Sigmoid colon (tissue), 6 donors: ENCODE measurements at regions not wholly inside any gene's neighbourhood (a gene's known extent, or its start where the extent isn't known, plus 50 kb on each side); places are given as distances from the start of the nearest gene placed in this dataset.
"Not testable (repeated sequence)": the region's sequence is repeated elsewhere in the genome, so short reads cannot be mapped to it uniquely, and the experiment has no call there.

Source experiments
- DNase-seq: peaks from one replicate; pipeline ENCODE4 v3.0.0-alpha.2; 2019
- H3K27ac ChIP-seq, 4 donors: fragments of 200-600 bp; sonication (generic); one replicate each; pipeline ENCODE4 v1.5.1; 2016 to 2019; ENCODE audit warnings: mild to moderate bottlenecking in 1 of 4
- H3K27me3 ChIP-seq, 3 donors: fragments of 200-600 bp; sonication (generic); one replicate each; pipeline ENCODE4 v1.5.1; 2019; ENCODE audit warnings: mild to moderate bottlenecking in 1 of 3
- H3K36me3 ChIP-seq, 4 donors: fragments of 200-600 bp; sonication (generic); one replicate each; pipeline ENCODE4 v1.5.1; 2016 to 2019
- H3K4me1 ChIP-seq, 4 donors: fragments of 200-600 bp; sonication (generic); one replicate each; pipeline ENCODE4 v1.5.1; 2017 to 2019
- H3K4me3 ChIP-seq, 4 donors: fragments of 200-600 bp; sonication (generic); one replicate each; pipeline ENCODE4 v1.5.1; 2017 to 2019; ENCODE audit warnings: mild to moderate bottlenecking in 2 of 4, moderate library complexity in 1 of 4
- H3K9me3 ChIP-seq, 4 donors: fragments of 200-600 bp in 3 of 4; sonication (generic) in 3 of 4; one replicate each; pipeline versions ENCODE4 v1.5.1 to v1.6.1; 2013 to 2019
- CTCF ChIP-seq, 4 experiments: fragments of 450-650 bp in 3 of 4; fragments of 200-600 bp in 1 of 4; IDR thresholded peaks; one replicate each; pipeline ENCODE4 v1.5.1; 2016 to 2019; ENCODE audit warnings: antibody characterized with exemption in 4 of 4, mild to moderate bottlenecking in 3 of 4, moderate library complexity in 2 of 4
- EP300 ChIP-seq, 4 donors: sonication (generic); formaldehyde crosslinking; IDR thresholded peaks; one replicate each; pipeline ENCODE4 v1.6.1; 2017; ENCODE audit warnings: antibody characterized with exemption in 4 of 4
- POLR2A ChIP-seq, 2 donors: fragments of 450-650 bp; IDR thresholded peaks; one replicate each; pipeline ENCODE4 v1.6.1; 2016; ENCODE audit warnings: antibody characterized with exemption in 2 of 2, mild to moderate bottlenecking in 2 of 2, moderate library complexity in 2 of 2
- POLR2AphosphoS5 ChIP-seq, 4 donors: sonication (generic); formaldehyde crosslinking; IDR thresholded peaks; one replicate each; pipeline ENCODE4 v1.6.1; 2017; ENCODE audit warnings: antibody characterized with exemption in 4 of 4
- WGBS, 2 donors: extraction: QIAGEN DNeasy Blood & Tissue Kit; methylation state at CpG; one replicate each; pipeline ENCODE4 v1.1.7; 2013; 5-methylcytosine and 5-hydroxymethylcytosine counted together
- intact Hi-C: fragments of 100-400 bp; cut with DNase I; formaldehyde crosslinking; loops from one replicate; pipeline ENCODE4 v1.15.1; 2023
- donor health status: healthy with polysubstance abuse.
- donor health status: healthy.

- Histone ChIP-seq H3K36me3 (no peaks in the 10 kb centered on the region), H3K4me3 (no peak overlapping the region), H3K4me1 (no peaks in the 10 kb centered on the region), H3K27ac (no peak overlapping the region), H3K9me3 (no peaks in the 10 kb centered on the region), H3K27me3 (no peaks in the 10 kb centered on the region)
- TF ChIP-seq CTCF (IDR thresholded peaks at IDR 0.05) (no peak), POLR2A (IDR thresholded peaks at IDR 0.05) (no peak), EP300 (IDR thresholded peaks at IDR 0.05) (no peak), POLR2AphosphoS5 (IDR thresholded peaks at IDR 0.05) (no peak)
- DNase-seq = no peak
- intact Hi-C loops = no loop called here
- WGBS, 2 donors = 86 to 91% methylated on average over 9 of the region's 9 CpGs
Measured at GRCh38 chr10:43921881-43922280, 273.2 kb upstream of the ZNF32 start.

- Histone ChIP-seq H3K4me3 (no peak overlapping the region), H3K27ac (no peak overlapping the region), H3K9me3 (no peaks in the 10 kb centered on the region), H3K4me1 (no peaks in the 10 kb centered on the region), H3K27me3 (no peaks in the 10 kb centered on the region), H3K36me3 (no peaks in the 10 kb centered on the region)
- no peak for DNase-seq
- TF ChIP-seq POLR2A (IDR thresholded peaks at IDR 0.05) = no peak
- no peak for TF ChIP-seq CTCF (IDR thresholded peaks at IDR 0.05)
- no peak for TF ChIP-seq POLR2AphosphoS5 (IDR thresholded peaks at IDR 0.05)
- WGBS, 2 donors = 91 to 92% methylated on average over 6 of the region's 6 CpGs
- intact Hi-C loops = no loop called here
Measured at GRCh38 chr10:43921478-43921877, 272.8 kb upstream of the ZNF32 start.

GRCh38 chr10:43920236-43920758 lies 271.6 kb upstream of the ZNF32 start:
- H3K4me3 ChIP-seq, H3K27me3 ChIP-seq, H3K36me3 ChIP-seq, H3K9me3 ChIP-seq, H3K4me1 ChIP-seq, intact Hi-C loops, H3K27ac ChIP-seq, DNase-seq: not testable (repeated sequence)
- whole genome bisulfite sequencing, 2 donors = 75 to 87% methylated on average over 12 of the region's 12 CpGs

- no peaks in the 10 kb centered on the region for H3K27me3 ChIP-seq
- H3K36me3 ChIP-seq = no peaks in the 10 kb centered on the region
- no peak for DNase-seq
- H3K4me3 ChIP-seq = no peak overlapping the region
- H3K4me1 ChIP-seq = peaks cover 0 to 21% (median 18%) of the 10 kb centered on the region in 4 donors
- intact Hi-C loops = loop anchor here (5.0 kb wide), 1 partner anchor 91 kb away; no protein-coding TSS in a partner anchor
- no peak for TF ChIP-seq POLR2A (IDR thresholded peaks at IDR 0.05)
- no peak for TF ChIP-seq CTCF (IDR thresholded peaks at IDR 0.05)
- no peak for TF ChIP-seq POLR2AphosphoS5 (IDR thresholded peaks at IDR 0.05)
- TF ChIP-seq EP300 (IDR thresholded peaks at IDR 0.05) = no peak
- H3K9me3 ChIP-seq = no peaks in the 10 kb centered on the region
- H3K27ac ChIP-seq = no peak overlapping the region
- 73 to 82% methylated on average over 8 of the region's 8 CpGs for WGBS, 2 donors
Measured at GRCh38 chr10:43913676-43914235, 265.1 kb upstream of the ZNF32 start.

GRCh38 chr10:43912469-43912868 lies 263.8 kb upstream of the ZNF32 start:
- H3K27me3 ChIP-seq = no peaks in the 10 kb centered on the region
- intact Hi-C loops = loop anchor here (5.0 kb wide), 1 partner anchor 90 kb away; no protein-coding TSS in a partner anchor
- no peak for DNase-seq
- H3K9me3 ChIP-seq = no peaks in the 10 kb centered on the region
- WGBS, 2 donors = 62 to 66% methylated on average over 3 of the region's 3 CpGs
- H3K27ac ChIP-seq = no peak overlapping the region
- TF ChIP-seq POLR2A (IDR thresholded peaks at IDR 0.05) (no peak), EP300 (IDR thresholded peaks at IDR 0.05) (no peak), CTCF (IDR thresholded peaks at IDR 0.05) (no peak), POLR2AphosphoS5 (IDR thresholded peaks at IDR 0.05) (no peak)
- H3K4me1 ChIP-seq = peaks cover 0 to 21% (median 18%) of the 10 kb centered on the region in 4 donors
- no peaks in the 10 kb centered on the region for H3K36me3 ChIP-seq
- H3K4me3 ChIP-seq = no peak overlapping the region
